ENCODE measurements at regions not wholly inside any gene's neighbourhood (a gene's known extent, or its start where the extent isn't known, plus 50 kb on each side); places are given as distances from the start of the nearest gene placed in this dataset.

- Histone ChIP-seq H3K36me3 (ENCODE audit: low read depth) (no peaks in the 10 kb centered on the region), H3K4me3 (no peak overlapping the region), H3K9me3 (no peaks in the 10 kb centered on the region), H3K4me1 (ENCODE audit: low read depth) (no peaks in the 10 kb centered on the region)
- intact Hi-C loops (cut with DNase I, micrococcal nuclease) = no loop called here
- DNase-seq = peak in 1 of 3 donors; percentile 27
- no peak for ATAC-seq
- no peak for TF ChIP-seq CTCF (IDR thresholded peaks at IDR 0.05)
Observed at GRCh38 chr21:17048974-17049373, 463.9 kb upstream of the CXADR start.

- H3K36me3 ChIP-seq (ENCODE audit: low read depth) = no peaks in the 10 kb centered on the region
- intact Hi-C loops (cut with DNase I, micrococcal nuclease) = no loop called here
- H3K4me3 ChIP-seq = no peak overlapping the region
- DNase-seq (no peak), ATAC-seq (no peak)
- no peak for TF ChIP-seq CTCF (IDR thresholded peaks at IDR 0.05)
- H3K9me3 ChIP-seq = no peaks in the 10 kb centered on the region
- no peaks in the 10 kb centered on the region for H3K4me1 ChIP-seq (ENCODE audit: low read depth)
Observed at GRCh38 chr21:17050156-17050555, 462.7 kb upstream of the CXADR start.

GRCh38 chr21:17050646-17051045 is 462.2 kb upstream of the CXADR start:
- DNase-seq (no peak), ATAC-seq (no peak)
- Histone ChIP-seq H3K4me3 (no peak overlapping the region), H3K36me3 (ENCODE audit: low read depth) (no peaks in the 10 kb centered on the region), H3K9me3 (no peaks in the 10 kb centered on the region), H3K4me1 (ENCODE audit: low read depth) (no peaks in the 10 kb centered on the region)
- intact Hi-C loops (cut with DNase I, micrococcal nuclease) = no loop called here
- TF ChIP-seq CTCF (IDR thresholded peaks at IDR 0.05) = no peak

- no peak for ATAC-seq
- TF ChIP-seq CTCF (IDR thresholded peaks at IDR 0.05) = no peak
- no peaks in the 10 kb centered on the region for H3K4me1 ChIP-seq (ENCODE audit: low read depth)
- intact Hi-C loops (cut with DNase I, micrococcal nuclease) = no loop called here
- no peak overlapping the region for H3K4me3 ChIP-seq
- H3K36me3 ChIP-seq (ENCODE audit: low read depth) = no peaks in the 10 kb centered on the region
- H3K9me3 ChIP-seq = no peaks in the 10 kb centered on the region
- no peak for DNase-seq
Observed at GRCh38 chr21:17051054-17051453, 461.8 kb upstream of the CXADR start.

- no peak for ATAC-seq
- Histone ChIP-seq H3K4me3 (no peak overlapping the region), H3K36me3 (ENCODE audit: low read depth) (no peaks in the 10 kb centered on the region), H3K9me3 (no peaks in the 10 kb centered on the region), H3K4me1 (ENCODE audit: low read depth) (no peaks in the 10 kb centered on the region)
- intact Hi-C loops (cut with DNase I, micrococcal nuclease) = no loop called here
- DNase-seq = no peak
- TF ChIP-seq CTCF (IDR thresholded peaks at IDR 0.05) = no peak
Observed at GRCh38 chr21:17053321-17053720, 459.5 kb upstream of the CXADR start.

GRCh38 chr21:17059936-17060335 is 452.9 kb upstream of the CXADR start:
- Histone ChIP-seq H3K4me3 (no peak overlapping the region), H3K4me1 (ENCODE audit: low read depth) (no peaks in the 10 kb centered on the region), H3K9me3 (no peaks in the 10 kb centered on the region), H3K36me3 (ENCODE audit: low read depth) (no peaks in the 10 kb centered on the region)
- DNase-seq = no peak
- intact Hi-C loops (cut with DNase I, micrococcal nuclease) = no loop called here
- no peak for TF ChIP-seq CTCF (IDR thresholded peaks at IDR 0.05)
- ATAC-seq = no peak

Measured in mucosa of descending colon (tissue), 3 donors.